GM06990 (cell line): ENCODE measurements at regions not wholly inside any gene's neighbourhood (a gene's known extent, or its start where the extent isn't known, plus 50 kb on each side); places are given as distances from the start of the nearest gene placed in this dataset.

Experiments
- DNase-seq: peaks from one replicate; pipeline ENCODE4 v3.0.0-alpha.2; 2011; ENCODE audit not compliant: insufficient read length; ENCODE audit errors: extremely low read depth
- H3K27me3 ChIP-seq: replicated peaks from 2 replicates; pipeline ENCODE4 v1.6.0; 2011; ENCODE audit warnings: low read length; ENCODE audit not compliant: control insufficient read depth, insufficient read depth
- H3K36me3 ChIP-seq: 2 replicates; pipeline ENCODE4 v1.5.1; 2011; ENCODE audit warnings: low read length; ENCODE audit not compliant: control insufficient read depth, insufficient read depth
- H3K4me3 ChIP-seq: replicated peaks from 2 replicates; pipeline ENCODE4 v1.5.1; 2011; ENCODE audit warnings: low read depth, mild to moderate bottlenecking, control low read depth, low read length
- CTCF ChIP-seq: IDR thresholded peaks from 2 replicates; pipeline ENCODE4 v1.5.1; 2011; ENCODE audit warnings: low read length, control low read depth, mild to moderate bottlenecking, inconsistent platforms; ENCODE audit not compliant: insufficient read depth, poor library complexity, severe bottlenecking

- H3K4me3 ChIP-seq, result no peak overlapping the region
- no peak for DNase-seq
- no peak for TF ChIP-seq CTCF
- no peaks in the 10 kb centered on the region for H3K27me3 ChIP-seq
- H3K36me3 ChIP-seq, result no peaks in the 10 kb centered on the region
These were observed 114.4 kb upstream of the SIX2 start for GRCh38 chr2:45123521-45124191.

- Histone ChIP-seq H3K27me3 (no peaks in the 10 kb centered on the region), H3K36me3 (no peaks in the 10 kb centered on the region), H3K4me3 (no peak overlapping the region)
- TF ChIP-seq CTCF, result no peak
- DNase-seq, result no peak
These were observed 113.8 kb upstream of the SIX2 start for GRCh38 chr2:45123065-45123464.

GRCh38 chr2:45121236-45121927, 112.1 kb upstream of the SIX2 start:
- Histone ChIP-seq H3K27me3 (no peaks in the 10 kb centered on the region), H3K36me3 (no peaks in the 10 kb centered on the region), H3K4me3 (no peak overlapping the region)
- no peak for DNase-seq
- TF ChIP-seq CTCF, result no peak

- DNase-seq, result no peak
- H3K27me3 ChIP-seq, result no peaks in the 10 kb centered on the region
- no peak overlapping the region for H3K4me3 ChIP-seq
- TF ChIP-seq CTCF, result no peak
- H3K36me3 ChIP-seq, result no peaks in the 10 kb centered on the region
These were observed 111.3 kb upstream of the SIX2 start for GRCh38 chr2:45120546-45120945.

- Histone ChIP-seq H3K36me3 (no peaks in the 10 kb centered on the region), H3K27me3 (no peaks in the 10 kb centered on the region), H3K4me3 (no peak overlapping the region)
- TF ChIP-seq CTCF, result no peak
- no peak for DNase-seq
These were observed 110.6 kb upstream of the SIX2 start for GRCh38 chr2:45119855-45120254.
